ENCODE measurements at regions not wholly inside any gene's neighbourhood (a gene's known extent, or its start where the extent isn't known, plus 50 kb on each side); places are given as distances from the start of the nearest gene placed in this dataset.

- TF ChIP-seq POLR2A (IDR thresholded peaks at IDR 0.05; ENCODE audit: low read length) = no peak
- no peak for TF ChIP-seq GATA1 (IDR thresholded peaks at IDR 0.05; ENCODE audit: low read depth, low read length)
Measured at GRCh38 chr4:111618908-111619307, 526.3 kb upstream of the FAM241A start.
